ENCODE measurements at regions not wholly inside any gene's neighbourhood (a gene's known extent, or its start where the extent isn't known, plus 50 kb on each side); places are given as distances from the start of the nearest gene placed in this dataset.

GRCh38 chr4:63233671-63234070 is 1175.6 kb downstream of the TECRL start:
- no peak for TF ChIP-seq CTCF (optimal IDR thresholded peaks at IDR 0.05 in 1 of 3, IDR thresholded peaks at IDR 0.05 in 1 of 3, conservative IDR thresholded peaks at IDR 0.05 in 1 of 3; ENCODE audit: extremely low read depth in 1 of 3, insufficient read depth in 2 of 3, low read length in 3 of 3)
- no peak for TF ChIP-seq EZH2 (IDR thresholded peaks at IDR 0.05; ENCODE audit: low read length)

All from keratinocyte (primary cell).